Medulla oblongata (tissue), 1 donor: ENCODE measurements at regions not wholly inside any gene's neighbourhood (a gene's known extent, or its start where the extent isn't known, plus 50 kb on each side); places are given as distances from the start of the nearest gene placed in this dataset.
A peak's percentile ranks its signal among the peaks of the same experiment; 100 is the strongest.

Source experiments
- DNase-seq: peaks from one replicate; pipeline ENCODE4 v3.0.0-alpha.2; 2015; ENCODE audit errors: extremely low spot score

DNA sequence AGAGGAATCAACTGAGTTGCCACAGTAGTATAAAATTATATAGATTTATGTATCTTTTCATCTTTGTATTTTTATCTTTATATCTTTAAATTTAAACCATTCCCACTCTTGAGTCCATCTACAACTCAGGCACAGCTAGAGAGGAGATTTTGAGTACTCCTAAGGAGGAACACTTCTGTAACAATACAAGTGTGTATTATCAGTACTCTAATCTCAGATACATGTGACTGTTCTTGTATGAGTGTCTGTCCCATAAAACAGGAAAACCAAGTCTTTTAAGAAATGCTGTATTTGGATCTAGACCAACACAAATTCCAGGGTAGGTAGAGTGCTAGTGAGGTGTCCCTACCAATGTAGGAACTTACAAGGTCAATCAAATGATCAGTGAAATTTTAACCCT is 1428.0 kb upstream of the LRRTM3 start:
- DNase-seq, result no peak

DNA sequence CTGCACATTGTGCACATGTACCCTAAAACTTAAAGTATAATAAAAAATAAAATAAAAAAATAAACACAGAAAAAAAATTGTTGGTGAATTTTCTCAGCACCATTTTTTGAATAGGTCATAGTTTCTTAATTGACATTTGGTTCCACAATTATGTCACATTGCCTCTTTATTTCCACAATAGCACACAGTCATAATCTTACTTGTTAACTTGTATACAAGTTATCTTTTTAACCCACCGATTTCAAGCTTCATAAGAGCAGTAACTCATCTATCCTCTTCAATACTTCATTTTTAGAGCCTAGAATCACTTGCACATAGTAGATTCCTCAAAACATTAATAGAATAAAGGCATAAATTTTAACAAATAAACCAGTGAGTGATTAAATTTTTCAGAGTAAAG is 1425.1 kb upstream of the LRRTM3 start:
- no peak for DNase-seq

DNA sequence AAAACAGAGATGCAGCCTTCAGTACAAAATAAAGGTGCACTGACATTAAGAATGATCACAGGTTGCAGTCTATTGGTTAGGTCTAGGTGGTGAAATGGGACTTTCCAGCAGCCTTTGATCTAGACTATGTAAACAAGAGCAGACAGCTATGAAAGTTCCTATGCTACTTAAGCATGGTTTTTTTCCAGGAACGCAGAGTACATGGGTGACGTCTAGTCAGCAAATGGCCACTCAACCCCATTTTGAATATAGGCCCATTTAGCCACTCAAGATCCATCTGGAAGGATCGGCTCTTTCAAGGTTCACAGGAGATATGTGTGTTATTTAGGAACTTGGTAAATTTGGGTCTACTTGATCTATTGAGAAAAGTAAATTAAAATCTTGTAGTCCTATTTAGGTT is 1424.6 kb upstream of the LRRTM3 start:
- no peak for DNase-seq

- no peak for DNase-seq
These were observed 1407.5 kb upstream of the LRRTM3 start for GRCh38 chr10:65518379-65518778.

DNA sequence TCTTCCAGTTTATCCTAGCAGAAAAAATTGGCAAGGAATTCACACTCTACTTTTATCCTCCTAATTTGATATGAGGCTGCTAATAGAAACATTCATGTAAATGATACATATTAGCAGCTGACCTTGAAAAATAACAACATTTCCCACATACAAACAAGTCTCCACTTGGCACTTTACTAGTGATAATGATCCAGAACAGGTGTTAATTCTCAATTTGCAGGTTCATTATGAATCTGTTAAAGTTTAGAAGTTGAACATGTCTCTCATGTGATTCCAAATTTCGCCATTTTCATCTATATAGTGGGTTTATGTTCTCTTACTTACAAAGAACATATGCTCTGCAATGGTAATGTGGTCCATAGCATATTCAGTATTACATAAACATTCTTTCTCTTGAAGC is 1396.8 kb upstream of the LRRTM3 start:
- no peak for DNase-seq

DNA sequence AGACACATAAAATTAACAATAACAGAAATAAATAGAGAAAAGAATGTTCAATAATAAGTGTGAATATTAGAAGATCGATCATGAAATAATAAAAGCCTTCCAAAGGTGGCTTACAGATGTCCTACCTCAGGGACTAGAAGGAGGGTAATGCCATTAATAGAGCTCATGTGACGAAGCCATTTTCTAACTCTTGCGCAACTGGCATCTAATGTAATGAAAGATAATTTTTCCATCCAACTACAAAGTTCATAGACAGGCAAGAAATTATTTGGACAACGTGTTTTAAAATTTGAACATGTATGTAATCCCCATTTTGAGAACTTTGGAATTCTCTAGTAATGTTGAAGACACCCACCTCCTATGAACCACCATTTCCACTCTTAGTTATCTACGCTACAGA is 1394.3 kb upstream of the LRRTM3 start:
- no peak for DNase-seq

DNA sequence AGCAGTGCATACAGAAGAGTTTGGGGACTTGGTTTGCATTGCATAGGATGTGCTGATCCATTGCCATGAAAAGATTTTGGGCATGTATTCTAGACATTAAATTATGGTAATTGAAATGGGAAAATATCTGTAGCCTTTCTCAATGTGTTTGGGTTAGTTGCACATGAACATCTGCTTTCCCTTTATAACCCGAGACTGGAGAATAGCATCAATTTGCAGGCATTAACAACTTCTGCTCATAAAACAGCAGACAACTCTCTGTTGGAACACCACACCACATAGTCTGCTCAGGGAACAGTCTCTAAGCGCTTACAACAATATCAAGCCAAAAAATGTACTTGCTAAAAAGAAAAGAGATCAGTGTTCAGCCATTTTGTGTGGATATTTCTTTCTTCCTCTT is 1391.1 kb upstream of the LRRTM3 start:
- DNase-seq, result no peak

DNA sequence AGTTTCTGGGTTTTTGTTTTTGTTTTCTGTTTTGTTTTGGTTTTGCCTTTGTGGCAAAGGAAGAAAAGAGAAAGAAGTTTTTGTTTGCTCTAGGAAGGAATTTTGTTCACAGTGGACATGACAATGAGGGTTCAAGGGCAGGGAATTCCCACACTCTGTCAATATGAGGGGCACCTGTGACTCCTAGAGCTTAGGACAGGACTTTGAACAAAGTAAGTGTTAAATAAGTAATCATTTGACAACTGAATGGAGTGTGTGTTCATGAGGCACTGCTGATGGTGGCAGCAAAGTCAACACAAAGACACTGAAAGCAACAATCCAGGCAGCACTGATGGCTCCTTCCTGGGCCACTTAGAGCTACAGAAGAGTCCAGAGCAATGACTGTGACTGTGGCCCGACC is 1381.1 kb upstream of the LRRTM3 start:
- no peak for DNase-seq

DNA sequence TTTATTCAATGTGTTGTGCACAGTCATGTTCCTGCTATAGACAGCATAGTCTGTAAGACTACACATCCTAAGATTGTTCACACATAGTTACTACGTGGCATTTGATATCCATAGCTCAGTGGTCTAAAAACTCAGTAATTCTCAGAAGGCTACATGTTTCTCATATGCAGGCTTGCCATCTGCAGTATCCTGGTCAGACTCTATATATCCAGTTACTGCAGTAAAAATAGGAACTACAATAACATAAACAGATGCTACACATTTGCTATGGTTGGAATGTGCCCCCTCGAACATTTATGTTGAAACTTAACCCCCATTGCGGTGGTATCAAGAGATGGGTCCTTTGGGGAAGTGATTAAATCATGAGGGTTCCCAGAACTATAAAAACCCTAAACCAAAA is 1377.8 kb upstream of the LRRTM3 start:
- no peak for DNase-seq

DNA sequence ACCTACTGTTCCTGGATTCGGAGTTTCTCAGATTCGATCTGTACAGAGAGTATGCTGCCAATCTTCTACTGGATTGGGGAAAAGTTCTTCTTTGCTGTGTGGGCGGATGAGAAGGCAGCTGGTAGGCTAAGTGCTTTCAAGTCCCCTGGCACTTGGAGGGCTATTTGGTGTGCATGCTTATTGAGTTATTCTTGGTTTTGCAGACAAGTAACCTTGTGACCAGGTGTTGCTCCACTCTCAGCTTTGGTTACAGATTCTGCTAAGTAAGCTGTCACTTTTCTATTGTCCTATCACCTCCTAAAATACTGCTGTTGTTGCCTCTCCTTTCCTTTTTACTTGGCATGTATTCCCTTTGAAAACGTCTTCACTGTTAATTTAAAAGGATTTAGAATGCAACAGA is 1375.1 kb upstream of the LRRTM3 start:
- no peak for DNase-seq

DNA sequence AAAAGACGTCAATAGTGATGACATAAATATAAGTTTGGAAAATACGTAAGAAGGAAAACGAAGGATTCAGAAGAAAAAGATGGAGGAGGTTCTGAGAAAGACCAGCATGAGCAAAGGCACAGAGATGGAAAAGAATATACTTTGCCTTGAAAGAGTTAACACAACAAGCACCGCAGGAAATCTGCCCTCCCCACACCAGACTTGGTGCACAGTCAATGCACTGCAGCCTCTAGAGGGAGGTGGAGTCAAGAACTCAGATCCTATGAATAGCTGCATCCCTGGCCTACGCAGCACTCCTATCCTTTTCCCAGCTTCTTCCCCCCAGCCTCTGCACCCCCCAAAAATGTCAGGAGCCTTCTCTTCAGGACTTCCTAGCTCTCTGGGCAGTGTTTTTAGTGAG is 1370.6 kb upstream of the LRRTM3 start:
- no peak for DNase-seq

DNA sequence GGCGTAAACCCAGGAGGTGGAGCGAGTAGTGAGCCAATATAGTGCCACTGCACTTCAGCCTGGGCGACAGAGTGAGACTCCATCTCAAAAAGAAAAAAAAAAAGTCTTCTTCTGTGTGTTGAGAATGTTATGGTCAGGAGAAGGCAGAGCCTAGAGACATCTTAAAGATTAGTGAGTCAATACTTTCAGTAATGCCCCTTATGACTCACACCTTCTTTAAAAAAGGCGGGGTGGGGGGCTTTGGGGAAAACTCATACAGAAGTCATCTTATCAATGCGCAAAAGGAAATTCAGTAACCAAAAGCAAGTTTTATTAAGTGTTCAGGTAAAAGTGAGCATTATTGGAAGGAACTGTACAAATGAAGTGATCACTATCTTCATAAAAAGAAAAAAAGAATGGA is 1369.8 kb upstream of the LRRTM3 start:
- no peak for DNase-seq

DNA sequence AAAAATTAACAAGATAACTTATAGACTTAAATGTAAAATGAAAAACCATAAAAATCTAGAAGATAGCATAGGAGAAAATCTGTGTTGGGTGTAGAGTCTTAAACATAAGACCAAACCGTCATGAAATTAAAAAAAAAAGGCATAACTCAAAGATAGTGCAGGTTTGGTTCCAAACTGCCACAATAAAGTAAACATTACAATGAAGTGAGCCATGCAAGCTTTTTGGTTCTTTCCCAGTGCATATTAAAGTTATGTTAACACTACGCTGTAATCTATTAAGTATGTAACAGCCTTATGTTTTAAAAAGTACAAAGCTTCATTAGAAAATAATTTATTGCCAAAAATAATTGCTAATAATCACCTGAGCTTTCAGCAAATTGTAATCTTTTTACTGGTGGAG is 1366.5 kb upstream of the LRRTM3 start:
- DNase-seq, result no peak

DNA sequence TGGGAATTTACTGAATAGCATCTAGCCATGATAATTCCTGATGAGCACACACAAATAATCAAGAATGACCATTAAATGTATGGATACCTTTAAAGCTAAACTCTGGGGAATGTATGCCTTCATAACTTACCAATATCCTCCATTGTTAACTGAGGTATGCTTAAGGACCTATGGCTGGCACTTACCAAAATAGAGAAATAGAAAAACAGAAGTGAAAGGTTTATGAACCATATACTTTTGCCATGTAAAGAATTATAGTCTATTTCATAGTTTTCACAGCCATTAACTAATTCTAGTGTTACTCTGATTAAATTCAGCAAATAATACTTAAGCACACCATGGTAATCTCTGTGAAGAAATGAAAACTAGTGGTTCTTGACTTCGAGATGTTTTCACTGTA is 1360.6 kb upstream of the LRRTM3 start:
- no peak for DNase-seq

- DNase-seq, result peak; percentile 11
These were observed 1358.9 kb upstream of the LRRTM3 start for GRCh38 chr10:65566906-65567305.

- peak; percentile 9 for DNase-seq
These were observed 1355.5 kb upstream of the LRRTM3 start for GRCh38 chr10:65570143-65571010.

DNA sequence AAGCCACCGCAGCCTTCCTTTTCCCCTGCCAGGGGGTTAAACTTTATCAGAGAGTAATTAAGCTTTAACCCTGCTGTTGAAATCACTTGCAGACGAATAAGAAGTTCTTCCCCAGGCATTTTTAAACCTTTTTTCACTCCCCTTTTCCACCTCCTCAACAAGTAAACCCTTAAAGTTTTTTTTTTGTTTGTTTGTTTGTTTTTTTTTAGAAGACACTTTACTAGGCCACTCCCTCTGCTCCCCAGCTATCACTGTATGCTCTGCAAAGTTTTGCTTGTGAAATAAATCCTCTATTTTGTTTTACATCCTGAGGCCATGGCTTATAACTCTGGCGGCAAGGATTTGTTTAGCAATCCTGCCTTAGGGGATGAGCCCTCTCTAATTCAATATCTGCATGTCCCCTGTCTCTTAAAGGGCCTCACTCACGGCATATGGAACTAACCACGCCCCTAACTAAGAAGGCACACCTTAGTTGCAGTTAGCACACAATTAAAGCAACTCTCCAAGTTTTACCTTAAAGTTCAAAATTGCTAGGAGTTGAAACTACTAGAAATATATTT is 1354.7 kb upstream of the LRRTM3 start:
- no peak for DNase-seq

DNA sequence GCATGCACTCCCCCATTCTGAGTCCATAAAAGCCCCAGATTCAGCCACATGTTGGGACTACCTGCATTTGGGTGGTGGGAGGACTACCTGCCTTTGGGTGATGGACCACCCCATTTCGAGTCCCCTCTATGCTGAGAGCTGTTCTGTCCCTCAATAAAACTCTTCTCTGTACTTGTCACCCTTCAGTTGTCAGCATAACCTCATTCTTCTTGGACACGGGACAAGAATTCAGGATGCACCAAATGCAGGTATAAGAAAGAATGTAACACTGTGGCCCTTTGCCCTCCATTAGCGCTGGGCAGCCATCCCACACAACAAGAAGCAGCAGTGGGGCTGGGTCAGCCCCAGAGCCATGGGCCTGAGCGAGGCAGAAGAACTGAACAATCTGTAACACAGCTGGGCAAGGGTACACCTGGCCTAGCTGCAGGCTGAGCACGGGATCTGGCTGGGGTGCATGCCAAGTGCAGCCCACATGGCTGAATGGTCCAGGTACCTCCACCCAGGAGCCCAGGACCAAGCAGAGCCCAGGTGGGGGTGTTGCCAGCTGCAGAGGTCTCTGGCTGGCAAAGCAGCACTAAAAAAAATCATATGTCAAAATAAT is 1344.3 kb upstream of the LRRTM3 start:
- DNase-seq, result no peak

- no peak for DNase-seq
These were observed 1323.5 kb upstream of the LRRTM3 start for GRCh38 chr10:65602182-65602865.

GRCh38 chr10:65611592-65611991 is 1314.2 kb upstream of the LRRTM3 start:
- DNase-seq, result no peak

DNA sequence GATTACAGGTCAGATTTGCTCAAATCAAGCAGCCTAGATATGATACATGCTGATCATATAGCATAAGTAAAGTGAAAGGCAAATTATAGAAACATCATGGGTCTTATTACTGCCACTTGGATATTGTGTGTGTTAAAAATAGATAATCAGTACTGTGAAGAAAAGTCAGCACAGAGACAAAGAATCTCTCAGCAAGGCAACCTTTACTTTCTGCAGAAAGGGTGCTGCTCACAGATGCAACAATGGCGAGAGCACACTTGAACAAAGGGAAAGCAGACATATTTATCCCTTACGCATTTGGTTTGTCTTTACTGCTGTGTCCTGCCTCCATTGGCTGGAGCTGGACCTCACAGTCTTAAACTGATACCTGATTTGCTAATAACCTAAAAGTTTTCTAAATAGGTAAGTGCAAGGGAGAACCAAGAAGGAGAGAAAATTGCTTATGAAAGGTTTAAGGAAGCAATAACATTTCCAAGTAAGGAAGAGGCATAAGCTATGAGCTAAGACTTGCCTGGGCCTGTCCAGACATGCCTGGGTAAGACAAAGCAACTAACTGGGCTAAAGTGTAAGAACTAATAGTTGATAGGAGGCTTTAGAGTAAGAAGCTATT is 1310.8 kb upstream of the LRRTM3 start:
- DNase-seq, result no peak

DNA sequence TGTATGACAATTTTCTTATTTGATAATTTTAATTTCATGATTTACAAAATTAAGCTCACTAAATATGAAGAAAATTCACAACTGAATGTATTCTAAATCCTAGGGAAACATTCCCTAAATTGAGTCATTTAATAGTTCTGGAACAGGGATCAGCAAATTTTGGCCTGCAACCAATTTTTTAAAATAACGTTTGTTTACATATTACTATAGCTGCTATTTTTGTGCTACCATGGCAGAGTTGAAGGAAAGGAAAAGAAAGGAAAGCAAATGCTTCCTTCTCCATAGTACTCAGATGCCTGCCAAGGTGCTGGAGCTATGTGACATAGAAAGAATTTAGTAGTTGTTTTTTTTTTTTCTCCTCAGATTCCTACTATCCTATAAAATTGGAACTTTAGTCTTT is 1307.7 kb upstream of the LRRTM3 start:
- no peak for DNase-seq
